K562 (cell line): ENCODE measurements at regions not wholly inside any gene's neighbourhood (a gene's known extent, or its start where the extent isn't known, plus 50 kb on each side); places are given as distances from the start of the nearest gene placed in this dataset.

Experiments used
- ATAC-seq: fragments of 200-7000 bp; cut with Tn5 transposase; 3 replicates; pipeline ENCODE4 v1.9.1; 2020; ENCODE audit warnings: moderate library complexity
- BruUV-seq: library from RNA; stranded (reverse); fragments of 400-500 nt; replicated peaks from 2 replicates; lab custom pipeline; 2021; lab: Mats Ljungman, UMichigan
- CTCF ChIA-PET: fragments of 300-600 bp; formaldehyde crosslinking; extraction: SDS; loops from one replicate; lab custom pipeline; 2021; ENCODE audit warnings: low intra/inter-chr PET ratio; lab: Yijun Ruan, JAX
- POLR2A ChIA-PET: fragments of 300-600, 350-650 bp; sonication (Branson Sonifier 250); formaldehyde crosslinking; extraction: SDS; loops from one replicate; lab custom pipeline; 2021; ENCODE audit warnings: antibody characterized with exemption, inconsistent platforms; lab: Yijun Ruan, JAX
- DNase-seq, 4 experiments: peaks; one replicate each; pipeline versions ENCODE4 v3.0.0 to v3.0.0-alpha.2; 2011 to 2018; ENCODE audit warnings: low spot score in 3 of 4, mixed read lengths in 3 of 4; ENCODE audit errors: extremely low read depth in 1 of 4
- FAIRE-seq: peaks from 2 replicates; lab custom pipeline; 2011; peaks lifted over from hg19 to GRCh38; lab: Jason Lieb, UNC
- H2AFZ ChIP-seq: 2 replicates; pipeline ENCODE4 v1.6.0; 2011; ENCODE audit warnings: low read depth, low read length, control low read depth, inconsistent platforms
- H3K27ac ChIP-seq: fragments of 200-600 bp; 3 replicates; pipeline ENCODE4 v1.8.0; 2011; ENCODE audit warnings: low read depth, mild to moderate bottlenecking, control low read depth, inconsistent platforms, low read length, moderate library complexity, mixed read lengths; ENCODE audit errors: extremely low read depth
- H3K27me3 ChIP-seq, 2 experiments: fragments of 300-600 bp in 1 of 2; 2 replicates in 1 of 2; 3 replicates in 1 of 2; pipeline versions ENCODE4 v1.6.0 to v1.8.0; 2011; ENCODE audit warnings: inconsistent platforms in 2 of 2, low read length in 2 of 2, mild to moderate bottlenecking in 1 of 2, mixed read lengths in 1 of 2, moderate library complexity in 1 of 2; ENCODE audit not compliant: control insufficient read depth in 2 of 2, insufficient read depth in 2 of 2
- H3K36me3 ChIP-seq: fragments of 300-600 bp; 3 replicates; pipeline ENCODE4 v1.8.0; 2011; ENCODE audit warnings: mild to moderate bottlenecking, low read length, inconsistent platforms; ENCODE audit not compliant: control insufficient read depth, insufficient read depth
- H3K4me1 ChIP-seq, 2 experiments: fragments of 200-600 bp in 1 of 2; replicated peaks in 1 of 2; 2 replicates in 1 of 2; 3 replicates in 1 of 2; pipeline versions ENCODE4 v1.5.1 to v1.8.0; 2011; ENCODE audit warnings: inconsistent platforms in 2 of 2, low read length in 2 of 2, mild to moderate bottlenecking in 1 of 2, mixed read lengths in 1 of 2, moderate library complexity in 1 of 2; ENCODE audit not compliant: control insufficient read depth in 2 of 2, insufficient read depth in 2 of 2
- H3K4me2 ChIP-seq: 2 replicates; pipeline ENCODE4 v1.6.1; 2011; ENCODE audit warnings: low read length, control low read depth, inconsistent platforms, mixed read lengths; ENCODE audit not compliant: insufficient read depth
- H3K4me3 ChIP-seq: fragments of 200-600 bp; sonication (generic), shearing (Covaris generic); 2 replicates; pipeline ENCODE4 v1.5.1; 2016; ENCODE audit warnings: control low read depth, inconsistent platforms
- H3K79me2 ChIP-seq: fragments of 200-600 bp; 3 replicates; pipeline ENCODE4 v1.8.0; 2011; ENCODE audit warnings: low read length, inconsistent platforms; ENCODE audit not compliant: control insufficient read depth, insufficient read depth
- H3K9ac ChIP-seq, 2 experiments: 2 replicates each; pipeline versions ENCODE4 v1.6.0 to v1.6.1; 2011; ENCODE audit warnings: low read depth in 2 of 2, low read length in 2 of 2, control low read depth in 1 of 2, inconsistent platforms in 1 of 2, mild to moderate bottlenecking in 1 of 2, mixed read lengths in 1 of 2; ENCODE audit not compliant: insufficient read depth in 1 of 2
- H3K9me1 ChIP-seq: one replicate; pipeline ENCODE4 v1.6.0; 2011; ENCODE audit warnings: inconsistent platforms, mild to moderate bottlenecking, low read length, moderate library complexity; ENCODE audit not compliant: control insufficient read depth, insufficient read depth
- H3K9me3 ChIP-seq: replicated peaks from 2 replicates; pipeline ENCODE4 v1.5.1; 2011; ENCODE audit warnings: low read depth, low read length, inconsistent platforms; ENCODE audit not compliant: control insufficient read depth, insufficient read depth
- H4K20me1 ChIP-seq: replicated peaks from 2 replicates; pipeline ENCODE4 v1.6.1; 2011; ENCODE audit warnings: low read length, inconsistent platforms, mixed read lengths; ENCODE audit not compliant: control insufficient read depth, insufficient read depth
- CBX5 ChIP-seq: IDR thresholded peaks from 2 replicates; pipeline ENCODE4 v1.6.1; 2014; ENCODE audit warnings: low read depth, borderline replicate concordance
- CEBPG ChIP-seq, 3 experiments: fragments of 200-800 bp in 1 of 3; sonication (Bioruptor generic) in 1 of 3; sonication (generic) in 1 of 3; formaldehyde crosslinking in 1 of 3; IDR thresholded peaks in 2 of 3; conservative IDR thresholded peaks in 1 of 3; 2 replicates each; pipeline versions ENCODE4 v1.6.1 to v1.8.0; 2016 to 2022; ENCODE audit warnings: missing compliant biosample characterization in 2 of 3, missing genetic modification characterization in 2 of 3, mild to moderate bottlenecking in 1 of 3, missing genetic modification reagents in 1 of 3
- CREBBP ChIP-seq: IDR thresholded peaks from one replicate; pipeline ENCODE4 v1.6.1; 2012; ENCODE audit warnings: low read depth, mild to moderate bottlenecking, control low read depth, inconsistent platforms, low read length
- DIDO1 ChIP-seq: fragments of 450-650 bp; IDR thresholded peaks from 2 replicates; pipeline ENCODE4 v1.6.1; 2016; ENCODE audit warnings: low read depth, missing biosample characterization, missing genetic modification characterization
- GATA2 ChIP-seq: sonication (generic); formaldehyde crosslinking; IDR thresholded peaks from 2 replicates; pipeline ENCODE4 v1.4.0; 2020; ENCODE audit warnings: mild to moderate bottlenecking, missing genetic modification reagents
- HCFC1 ChIP-seq: IDR thresholded peaks from 2 replicates; pipeline ENCODE4 v1.6.1; 2012; ENCODE audit warnings: low read depth, low read length, improper control_type of control experiment
- HLTF ChIP-seq: fragments of 450-650 bp; IDR thresholded peaks from 2 replicates; pipeline ENCODE4 v1.6.1; 2016
- MCM3 ChIP-seq: fragments of 450-650 bp; IDR thresholded peaks from 2 replicates; pipeline ENCODE4 v1.6.1; 2016
- RCOR1 ChIP-seq, 2 experiments: IDR thresholded peaks; 2 replicates each; pipeline ENCODE4 v1.6.1; 2012; ENCODE audit warnings: low read depth in 2 of 2, low read length in 2 of 2, borderline replicate concordance in 1 of 2, improper control_type of control experiment in 1 of 2
- TSC22D4 ChIP-seq: fragments of 450-650 bp; IDR thresholded peaks from 2 replicates; pipeline ENCODE4 v1.6.1; 2016; ENCODE audit warnings: missing genetic modification characterization, missing biosample characterization, control low read depth
- ZNF23 ChIP-seq: fragments of 250-450 bp; sonication (Bioruptor Pico); IDR thresholded peaks from 2 replicates; pipeline ENCODE4 v1.4.0; 2020; ENCODE audit warnings: mild to moderate bottlenecking
- ZNF431 ChIP-seq: sonication (generic); formaldehyde crosslinking; IDR thresholded peaks from 2 replicates; pipeline ENCODE4 v1.8.0; 2022; ENCODE audit warnings: mild to moderate bottlenecking, missing genetic modification reagents
- ZNF717 ChIP-seq: fragments of 250-450 bp; sonication (Bioruptor Pico); IDR thresholded peaks from 2 replicates; pipeline ENCODE4 v1.5.0; 2021
- WGBS: fragments of 100-300 bp; shearing (Covaris generic); methylation state at CpG from one replicate; pipeline ENCODE4 v1.1.6; 2016; ENCODE audit warnings: low coverage, mixed read lengths; ENCODE audit not compliant: insufficient coverage; ENCODE audit errors: missing lambda C conversion rate; 5-methylcytosine and 5-hydroxymethylcytosine counted together
- in situ Hi-C: fragments of 300-500 bp; cut with MboI; formaldehyde crosslinking; loops from 4 replicates; pipeline ENCODE4 v1.15.0; 2018; ENCODE audit warnings: inconsistent platforms, mixed read lengths
- intact Hi-C: fragments of 100-400 bp; cut with micrococcal nuclease; formaldehyde crosslinking; loops from 2 replicates; pipeline ENCODE4 v1.14.2; 2022
- TF ChIP-seq, protein P1 (sequence below): sonication (generic); formaldehyde crosslinking; IDR thresholded peaks from 2 replicates; pipeline ENCODE4 v1.8.0; 2022; ENCODE audit warnings: missing genetic modification reagents, mild to moderate bottlenecking, moderate library complexity, borderline replicate concordance
- TF ChIP-seq, protein P2 (sequence below): conservative IDR thresholded peaks from 2 replicates; pipeline ENCODE4 v1.6.1; 2011; ENCODE audit warnings: low read depth, mild to moderate bottlenecking, low read length; ENCODE audit not compliant: control insufficient read depth

DNA sequence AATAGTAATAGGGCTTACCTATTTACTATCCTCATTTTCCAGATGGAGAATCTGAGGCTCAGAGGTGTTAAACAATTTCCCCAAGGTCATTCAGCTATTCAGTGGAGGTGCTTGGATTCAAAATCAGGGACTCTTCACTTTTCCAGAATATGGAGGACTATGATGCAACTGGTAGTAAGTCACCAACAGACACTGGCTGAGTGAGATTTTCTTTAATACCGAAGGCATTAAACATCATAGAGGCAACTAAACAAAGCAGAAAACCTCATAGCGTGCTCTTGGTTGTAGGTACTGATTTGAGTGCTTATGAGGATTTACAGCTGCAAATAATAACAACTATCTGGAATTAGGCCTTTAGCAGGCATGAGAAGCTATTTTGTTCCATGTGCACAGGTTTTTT is 134.4 kb downstream of the DLEU7 start:
- CTCF ChIA-PET: no interaction called here
- TF ChIP-seq RCOR1 (IDR thresholded peaks at IDR 0.05; ENCODE audit: borderline replicate concordance in 1 of 2, low read depth in 2 of 2, low read length in 2 of 2): 0 out of 4 replicates have a peak, but pooled peaks of 1 of the 2 experiments have one; percentile 6
- TF ChIP-seq CEBPG (CRISPR knock-in tag; IDR thresholded peaks at IDR 0.05): 0 out of 2 replicates have a peak, but pooled peaks have one; percentile 35
- peak in 1 of 2 experiments; percentile 62; a peak in 2 of 4 replicates for TF ChIP-seq CEBPG (tag; conservative IDR thresholded peaks at IDR 0.05 in 1 of 2, IDR thresholded peaks at IDR 0.05 in 1 of 2)
- no peak for TF ChIP-seq CBX5

DNA sequence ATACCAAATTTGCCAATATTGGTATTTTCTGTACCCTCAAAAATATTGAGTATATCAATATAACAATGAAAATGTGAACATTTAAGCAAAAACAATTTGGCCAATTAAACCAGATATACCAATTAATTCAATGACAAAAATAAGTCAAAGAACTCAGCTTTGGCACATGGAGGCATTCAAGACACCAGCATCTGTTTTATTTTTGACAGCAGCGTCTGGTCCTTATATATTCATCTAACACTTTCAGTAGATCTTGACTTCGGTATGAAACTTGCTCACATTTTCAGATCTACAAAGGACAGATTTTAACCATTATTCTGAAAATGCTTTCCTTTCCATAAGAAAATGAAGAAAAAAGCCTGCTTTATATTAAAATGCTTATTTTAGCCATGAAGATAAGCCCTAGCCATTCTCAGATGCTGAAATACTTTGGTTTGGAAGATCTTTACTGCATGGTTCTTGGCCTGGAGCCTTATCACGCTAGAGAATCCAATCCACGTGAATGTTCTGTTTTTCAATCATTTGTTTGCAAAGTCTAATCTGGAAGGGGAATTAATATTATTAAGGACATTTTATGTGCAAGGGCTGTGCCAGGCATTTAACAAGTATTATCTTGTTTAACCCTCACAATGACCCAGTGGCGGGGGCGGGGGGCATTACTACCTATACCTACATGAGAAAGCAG is 132.2 kb downstream of the DLEU7 start:
- WGBS: 12% methylated on average over 6 of the region's 6 CpGs
- in situ Hi-C loops: no loop called here
- no peaks in the 10 kb centered on the region for H3K9me1 ChIP-seq
- no peaks in the 10 kb centered on the region for H3K9me3 ChIP-seq
- H3K79me2 ChIP-seq: no peaks in the 10 kb centered on the region
- ChIA-PET POLR2A (no interaction called here), CTCF (no interaction called here)
- intact Hi-C loops: no loop called here
- no peak for FAIRE-seq
- BruUV-seq: no TSS peak
- no peaks in the 10 kb centered on the region for H4K20me1 ChIP-seq
- H3K27ac ChIP-seq: no peak overlapping the region
- peaks cover 0 to 17% of the 10 kb centered on the region in 2 experiments; a peak in 2 of 5 replicates for H3K27me3 ChIP-seq
- no peaks in the 10 kb centered on the region for H3K4me1 ChIP-seq
- H3K4me3 ChIP-seq: no peak overlapping the region
- H3K4me2 ChIP-seq: no peak overlapping the region
- ATAC-seq: no peak
- no peak overlapping the region for H2AFZ ChIP-seq
- H3K9ac ChIP-seq: no peak overlapping the region
- H3K36me3 ChIP-seq: no peaks in the 10 kb centered on the region
- no peak for DNase-seq
- TF ChIP-seq, protein P1, sequence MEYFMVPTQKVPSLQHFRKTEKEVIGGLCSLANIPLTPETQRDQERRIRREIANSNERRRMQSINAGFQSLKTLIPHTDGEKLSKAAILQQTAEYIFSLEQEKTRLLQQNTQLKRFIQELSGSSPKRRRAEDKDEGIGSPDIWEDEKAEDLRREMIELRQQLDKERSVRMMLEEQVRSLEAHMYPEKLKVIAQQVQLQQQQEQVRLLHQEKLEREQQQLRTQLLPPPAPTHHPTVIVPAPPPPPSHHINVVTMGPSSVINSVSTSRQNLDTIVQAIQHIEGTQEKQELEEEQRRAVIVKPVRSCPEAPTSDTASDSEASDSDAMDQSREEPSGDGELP: no peak
- TF ChIP-seq ZNF717 (CRISPR knock-in tag) (no peak), DIDO1 (no peak), HCFC1 (no peak), CREBBP (no peak), MCM3 (no peak), ZNF23 (CRISPR knock-in tag) (no peak), ZNF431 (CRISPR knock-in tag) (no peak), HLTF (no peak), TSC22D4 (no peak), GATA2 (CRISPR knock-in tag) (no peak)
- TF ChIP-seq, protein P2, sequence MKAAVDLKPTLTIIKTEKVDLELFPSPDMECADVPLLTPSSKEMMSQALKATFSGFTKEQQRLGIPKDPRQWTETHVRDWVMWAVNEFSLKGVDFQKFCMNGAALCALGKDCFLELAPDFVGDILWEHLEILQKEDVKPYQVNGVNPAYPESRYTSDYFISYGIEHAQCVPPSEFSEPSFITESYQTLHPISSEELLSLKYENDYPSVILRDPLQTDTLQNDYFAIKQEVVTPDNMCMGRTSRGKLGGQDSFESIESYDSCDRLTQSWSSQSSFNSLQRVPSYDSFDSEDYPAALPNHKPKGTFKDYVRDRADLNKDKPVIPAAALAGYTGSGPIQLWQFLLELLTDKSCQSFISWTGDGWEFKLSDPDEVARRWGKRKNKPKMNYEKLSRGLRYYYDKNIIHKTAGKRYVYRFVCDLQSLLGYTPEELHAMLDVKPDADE: no peak

More for the DNA sequence above, 134.4 kb downstream of the DLEU7 start:
- H3K4me2 ChIP-seq: no peak overlapping the region
- H3K9me3 ChIP-seq: no peaks in the 10 kb centered on the region
- H3K4me3 ChIP-seq: no peak overlapping the region
- H2AFZ ChIP-seq: no peak overlapping the region
- FAIRE-seq (no peak), ATAC-seq (no peak), DNase-seq (no peak)
- H3K79me2 ChIP-seq: no peaks in the 10 kb centered on the region
- H3K9ac ChIP-seq: no peak overlapping the region
- no peaks in the 10 kb centered on the region for H3K4me1 ChIP-seq
- 14% methylated on average over 2 of the region's 2 CpGs for WGBS
- in situ Hi-C loops (no loop called here), intact Hi-C loops (no loop called here)
- no peak overlapping the region for H3K27ac ChIP-seq
- no peaks in the 10 kb centered on the region for H3K9me1 ChIP-seq
- no peaks in the 10 kb centered on the region for H3K36me3 ChIP-seq
- 0 out of 5 replicates have a peak, but pooled peaks cover 0 to 5% of the 10 kb centered on the region in 2 experiments for H3K27me3 ChIP-seq
- no TSS peak for BruUV-seq
- POLR2A ChIA-PET: no interaction called here
- no peaks in the 10 kb centered on the region for H4K20me1 ChIP-seq
